Panc1 (cell line): ENCODE measurements at regions not wholly inside any gene's neighbourhood (a gene's known extent, or its start where the extent isn't known, plus 50 kb on each side); places are given as distances from the start of the nearest gene placed in this dataset.

ENCODE experiments used
- CTCF ChIP-seq: fragments of 450-650 bp; IDR thresholded peaks from 2 replicates; pipeline ENCODE4 v1.5.1; 2017; ENCODE audit warnings: mild to moderate bottlenecking
- POLR2AphosphoS5 ChIP-seq: IDR thresholded peaks from 2 replicates; pipeline ENCODE4 v1.6.1; 2012; ENCODE audit warnings: mild to moderate bottlenecking, low read depth, low read length, moderate library complexity
- REST ChIP-seq, 2 experiments: IDR thresholded peaks; 2 replicates each; pipeline ENCODE4 v1.6.1; 2011 to 2012; ENCODE audit warnings: low read depth in 2 of 2, control low read depth in 1 of 2, low read length in 1 of 2, mild to moderate bottlenecking in 1 of 2, moderate library complexity in 1 of 2; ENCODE audit not compliant: insufficient read depth in 1 of 2
- TCF7L2 ChIP-seq: IDR thresholded peaks from 2 replicates; pipeline ENCODE4 v1.6.1; 2011; ENCODE audit warnings: mild to moderate bottlenecking, low read depth, low read length, inconsistent platforms

GRCh38 chr3:64764386-64764929 is 76.7 kb upstream of the ADAMTS9 start:
- TF ChIP-seq CTCF (no peak), REST (IDR thresholded peaks at IDR 0.05; ENCODE audit: insufficient read depth in 1 of 2, low read depth in 2 of 2, low read length in 1 of 2) (no peak), POLR2AphosphoS5 (no peak), TCF7L2 (no peak)
